AG08395 (cell line): ENCODE measurements at regions not wholly inside any gene's neighbourhood (a gene's known extent, or its start where the extent isn't known, plus 50 kb on each side); places are given as distances from the start of the nearest gene placed in this dataset.
"Not testable (repeated sequence)": the region's sequence is repeated elsewhere in the genome, so short reads cannot be mapped to it uniquely, and the experiment has no call there.

Source experiments
- DNase-seq: peaks from one replicate; pipeline ENCODE4 v3.0.0; 2012; ENCODE audit warnings: mixed read lengths, low spot score

DNA sequence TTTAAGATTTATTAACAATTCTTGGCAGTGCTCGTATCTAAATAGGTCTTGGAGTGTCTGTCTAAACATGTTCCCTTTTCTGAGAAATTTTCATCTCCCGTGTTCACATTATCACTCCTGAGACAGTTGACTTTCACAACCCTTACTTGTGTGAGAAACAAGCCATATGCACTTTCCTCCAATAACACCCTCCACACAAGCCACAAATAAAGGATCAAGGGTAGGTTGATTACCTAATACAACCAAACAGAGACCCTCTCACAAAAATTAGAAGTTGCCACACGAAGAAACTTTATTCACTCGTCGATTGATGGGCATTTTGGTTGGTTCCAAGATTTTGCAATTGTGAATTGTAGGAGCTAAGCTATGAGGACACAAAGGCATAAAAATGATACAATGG, 763.9 kb downstream of the TRAM1L1 start:
- DNase-seq: no peak

DNA sequence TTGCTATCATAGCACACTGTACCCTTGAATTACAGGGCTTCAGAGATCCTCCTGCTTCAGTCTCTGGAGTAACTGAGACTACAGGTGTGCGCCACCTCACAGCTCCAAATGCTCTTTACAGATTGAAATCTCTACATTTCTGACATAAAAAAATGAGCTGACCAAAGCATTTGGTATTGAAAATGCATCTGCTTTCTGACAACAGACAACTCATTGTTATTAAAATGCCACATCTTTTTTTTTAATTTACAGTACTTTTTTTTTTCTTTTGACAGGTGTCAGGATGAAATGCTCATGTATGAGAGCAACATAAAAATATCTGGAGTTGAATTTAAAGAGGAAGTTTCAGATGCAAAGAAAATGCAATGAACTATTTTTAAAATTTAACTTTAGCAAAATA, 764.5 kb downstream of the TRAM1L1 start:
- no peak for DNase-seq

DNA sequence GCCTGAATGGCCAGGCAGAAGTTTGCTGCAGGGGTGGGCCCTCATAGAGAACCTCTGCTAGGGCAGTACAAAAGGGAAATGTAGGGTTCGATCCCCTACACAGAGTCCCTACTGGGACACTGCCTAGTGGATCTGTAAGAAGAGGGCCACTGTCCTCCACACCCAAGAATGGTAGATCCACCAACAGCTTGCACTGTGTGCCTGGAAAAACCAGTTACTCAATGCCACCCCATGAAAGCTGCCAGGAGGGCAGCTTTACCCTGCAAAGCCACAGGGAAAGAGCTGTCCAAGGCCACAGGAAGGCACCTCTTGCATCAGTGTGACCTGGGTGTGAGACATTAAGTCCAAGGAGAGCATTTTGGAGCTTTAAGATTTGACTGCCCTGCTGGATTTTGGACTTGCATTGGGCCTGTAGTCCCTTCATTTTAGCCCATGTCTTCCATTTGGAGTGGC, 781.6 kb downstream of the TRAM1L1 start:
- DNase-seq: no peak

DNA sequence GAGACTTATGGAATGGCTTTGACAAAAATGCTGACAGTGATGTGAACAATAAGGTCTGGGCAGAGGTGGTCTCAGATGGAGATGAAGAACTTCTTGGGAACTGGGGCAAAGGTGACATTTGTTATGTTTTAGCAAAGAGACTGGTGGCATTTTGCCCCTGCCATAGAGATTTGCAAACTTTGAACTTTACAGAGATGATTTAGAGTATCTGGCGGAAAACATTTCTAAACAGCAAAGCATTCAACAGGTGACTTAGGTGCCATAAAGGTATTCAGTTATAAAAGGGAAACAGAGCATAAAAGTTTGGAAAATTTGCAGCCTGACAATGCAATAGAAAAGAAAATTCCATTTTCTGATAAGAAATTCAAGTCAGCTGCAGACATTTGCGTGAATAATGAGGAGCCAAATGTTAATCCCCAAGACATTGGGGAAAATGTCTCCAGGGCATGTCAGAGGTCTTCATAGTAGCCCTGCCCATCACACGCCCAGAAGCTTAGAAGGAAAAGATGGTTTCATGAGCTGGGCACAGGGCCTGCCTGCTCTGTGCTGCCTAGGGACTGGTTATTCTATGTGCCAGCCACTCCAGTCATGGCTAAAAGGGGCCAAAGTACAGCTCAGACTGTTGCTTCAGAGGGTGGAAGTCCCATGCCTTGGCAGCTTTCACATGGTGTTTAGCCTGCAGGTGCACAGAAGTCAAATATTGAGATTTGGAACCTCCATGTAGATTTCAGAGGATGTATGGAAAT, 782.2 kb downstream of the TRAM1L1 start:
- no peak for DNase-seq

DNA sequence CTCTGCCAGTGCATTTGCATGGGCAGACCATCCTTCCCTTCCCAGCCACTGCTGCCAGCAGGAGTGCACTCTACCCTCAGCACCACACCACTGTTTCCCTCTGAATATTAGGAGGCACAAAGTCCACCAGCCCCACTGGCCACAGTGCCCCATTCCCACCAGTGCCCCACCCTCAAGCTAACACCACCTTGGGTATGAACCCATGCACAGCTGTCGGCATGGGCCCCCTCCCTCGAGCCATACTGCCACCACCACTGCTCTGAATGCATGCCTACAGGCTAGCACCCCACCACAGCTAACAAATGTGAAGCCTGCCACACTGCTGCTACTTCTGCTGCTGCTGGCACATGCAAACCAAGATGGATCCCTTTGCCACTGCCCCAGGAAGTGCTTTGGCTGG, 810.4 kb downstream of the TRAM1L1 start:
- no peak for DNase-seq

DNA sequence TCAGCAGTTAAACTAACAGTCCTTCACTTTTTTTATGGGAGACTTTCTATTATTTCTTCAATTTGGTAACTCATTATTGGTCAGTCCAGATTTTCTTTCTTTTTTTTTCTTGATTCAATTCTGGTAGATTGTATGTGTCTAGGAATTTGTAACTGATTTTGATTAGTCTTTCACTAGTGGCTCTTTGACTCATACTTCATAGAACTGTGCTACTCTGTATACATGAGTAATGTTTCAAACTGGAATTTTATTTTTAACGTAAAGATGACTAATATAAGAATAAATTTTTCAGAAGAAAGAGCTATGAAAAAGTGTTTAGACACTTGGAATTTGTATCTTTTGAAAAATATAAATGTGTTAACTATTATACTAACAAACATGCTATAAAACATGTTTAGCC, 813.0 kb downstream of the TRAM1L1 start:
- no peak for DNase-seq

DNA sequence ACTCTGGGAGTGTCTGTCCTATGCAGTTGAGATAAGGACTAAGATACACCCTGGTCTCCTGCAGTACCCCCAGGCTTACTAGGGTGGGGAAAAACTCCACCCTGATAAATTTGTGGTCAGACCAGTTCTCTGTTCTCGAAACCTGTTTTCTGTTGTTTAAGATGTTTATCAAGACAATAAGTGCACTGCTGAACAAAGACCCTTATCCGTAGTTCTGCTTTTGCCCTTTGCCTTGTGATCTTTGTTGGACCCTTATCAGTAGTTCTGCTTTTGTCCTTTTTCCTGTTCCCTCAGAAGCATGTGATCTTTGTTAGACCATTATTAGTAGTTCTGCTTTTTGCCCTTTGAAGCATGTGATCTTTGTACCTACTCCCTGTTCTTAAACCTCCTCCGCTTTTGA, 824.4 kb downstream of the TRAM1L1 start:
- not testable (repeated sequence) for DNase-seq

DNA sequence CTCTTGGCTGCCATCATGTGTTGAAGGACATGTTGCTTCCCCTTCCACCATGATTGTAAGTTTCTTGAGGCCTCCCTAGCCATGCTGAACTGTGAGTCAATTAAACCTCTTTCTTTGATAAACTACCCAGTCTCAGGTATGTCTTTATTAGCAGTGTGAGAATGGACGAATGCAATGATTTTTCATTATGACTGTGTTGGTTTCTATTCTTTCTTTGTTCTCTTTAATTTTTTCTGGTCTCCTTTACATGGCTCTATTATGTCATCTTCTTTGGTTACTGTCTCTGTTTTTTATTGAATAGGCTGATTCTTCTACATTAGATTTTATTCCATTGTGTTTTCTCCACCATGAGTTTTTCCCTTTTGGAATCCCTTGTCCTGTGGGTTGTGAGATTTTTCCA, 840.6 kb downstream of the TRAM1L1 start:
- no peak for DNase-seq

DNA sequence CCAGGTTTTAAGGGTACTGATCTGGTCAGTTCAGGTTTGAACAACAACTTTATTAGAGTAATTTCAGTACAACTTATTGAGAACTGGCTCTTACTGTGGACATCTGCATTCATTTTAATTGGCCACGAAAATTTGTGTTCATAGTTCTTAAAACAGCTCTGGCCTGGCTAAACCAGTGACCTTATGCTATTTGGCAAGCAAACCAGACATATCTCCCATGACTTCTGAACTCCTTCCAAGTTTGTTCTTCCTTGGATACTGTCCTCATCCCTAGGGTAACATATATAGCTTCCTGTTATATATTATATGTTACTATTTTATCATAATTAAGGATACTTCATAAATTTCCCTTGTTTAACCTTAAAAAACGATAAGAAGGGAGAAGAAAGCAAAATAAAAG, 841.9 kb downstream of the TRAM1L1 start:
- DNase-seq: no peak

DNA sequence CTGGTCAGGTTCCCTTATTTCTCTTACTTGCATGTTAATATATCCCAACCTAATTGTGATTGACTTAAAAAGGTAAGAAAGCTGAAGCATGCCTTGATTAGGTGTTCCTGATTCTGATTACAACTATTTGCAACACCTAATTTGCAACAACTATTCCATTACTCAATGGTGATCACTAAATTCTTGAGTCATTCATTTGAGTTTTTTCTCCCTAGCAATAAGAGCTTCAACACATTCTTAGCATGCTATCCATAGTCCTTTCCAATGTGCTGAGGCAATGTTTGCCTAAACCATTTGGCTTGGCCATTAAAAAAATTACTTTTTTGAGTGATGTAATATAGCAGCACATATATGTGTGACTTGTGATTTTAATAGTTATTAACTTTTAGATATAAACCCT, 851.4 kb downstream of the TRAM1L1 start:
- DNase-seq: no peak

DNA sequence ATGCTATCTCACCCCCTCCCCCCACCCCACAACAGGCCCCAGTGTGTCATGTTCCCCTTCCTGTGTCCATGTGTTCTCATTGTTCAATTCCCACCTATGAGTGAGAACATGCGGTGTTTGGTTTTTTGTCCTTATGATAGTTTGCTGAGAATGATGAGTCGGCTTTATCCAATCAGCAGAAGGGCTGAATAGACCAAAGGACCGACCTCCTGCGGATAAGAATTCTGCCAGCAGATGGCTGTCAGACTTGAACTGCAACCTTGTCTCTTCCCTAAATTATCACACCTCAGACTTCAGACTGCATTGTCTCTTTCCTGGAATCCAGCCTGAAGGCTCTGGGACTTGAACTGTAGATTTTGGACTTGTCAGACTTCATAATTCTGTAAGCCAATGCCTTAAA, 853.4 kb downstream of the TRAM1L1 start:
- not testable (repeated sequence) for DNase-seq

DNA sequence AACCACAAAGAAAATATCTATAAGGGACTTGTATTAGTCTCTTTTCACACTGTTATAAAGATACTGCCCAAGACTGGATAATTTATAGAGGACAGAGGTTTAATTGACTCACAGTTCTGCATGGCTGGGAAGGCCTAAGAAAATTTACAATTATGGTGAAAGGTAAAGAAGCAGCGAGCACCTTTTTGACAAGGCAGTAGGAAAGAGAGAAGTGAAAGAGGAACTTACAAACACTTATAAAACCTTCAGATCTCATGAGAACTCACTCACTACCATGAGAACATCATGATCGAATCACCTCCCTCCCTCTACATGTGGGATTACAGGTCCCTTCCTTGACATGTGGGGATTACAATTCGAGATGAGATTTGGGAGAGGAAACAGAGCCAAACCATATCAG, 856.0 kb downstream of the TRAM1L1 start:
- DNase-seq: no peak

DNA sequence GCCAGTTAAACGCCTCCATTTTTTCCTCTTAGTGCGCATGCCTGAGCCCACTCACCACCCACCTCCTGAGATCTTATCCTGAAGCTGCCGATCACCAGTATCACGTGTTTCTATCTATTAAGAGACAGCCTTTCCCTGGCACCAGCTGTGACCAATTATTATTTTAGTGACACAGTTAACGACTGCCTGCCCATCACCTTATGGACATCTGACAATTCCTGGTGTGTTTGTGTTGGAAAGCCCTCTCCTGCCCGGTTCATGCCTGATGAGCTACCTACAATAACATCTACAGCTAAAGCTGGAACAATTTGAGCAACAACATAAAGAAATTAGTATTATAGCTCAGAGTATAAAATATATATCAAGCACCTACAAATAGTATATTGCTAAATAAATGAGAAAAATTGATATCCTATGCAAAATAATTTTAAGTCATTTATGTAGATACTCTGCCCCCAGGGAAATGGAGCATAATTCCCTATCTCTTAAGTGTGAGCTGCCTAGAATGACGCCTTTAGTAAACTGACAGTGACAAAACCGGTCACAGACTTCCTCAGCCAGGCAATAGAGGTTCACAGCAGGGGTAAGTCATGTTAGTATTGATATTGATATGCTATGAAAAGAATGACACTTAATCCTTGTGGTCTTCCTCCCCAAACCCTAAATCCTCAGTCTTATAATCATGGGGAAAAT, 862.2 kb downstream of the TRAM1L1 start:
- DNase-seq: no peak

DNA sequence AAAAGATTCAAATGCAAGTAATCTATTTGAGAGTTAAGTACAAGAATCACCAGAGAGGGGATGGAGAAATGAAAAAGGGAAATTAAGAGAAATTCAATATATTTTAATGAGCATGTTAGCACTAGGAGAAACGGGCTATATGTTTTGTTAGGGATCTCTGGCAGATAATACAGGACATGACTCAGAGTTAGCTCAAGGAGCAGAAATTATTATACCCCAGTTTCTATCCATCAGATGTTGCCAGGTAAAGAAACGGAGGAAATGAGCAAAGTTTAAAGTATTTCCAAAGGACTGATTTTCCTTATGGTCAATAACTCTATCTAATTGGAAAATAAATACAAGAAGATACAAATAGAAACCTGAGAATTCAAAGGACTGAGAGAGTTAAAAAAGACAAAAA, 867.6 kb downstream of the TRAM1L1 start:
- DNase-seq: no peak

DNA sequence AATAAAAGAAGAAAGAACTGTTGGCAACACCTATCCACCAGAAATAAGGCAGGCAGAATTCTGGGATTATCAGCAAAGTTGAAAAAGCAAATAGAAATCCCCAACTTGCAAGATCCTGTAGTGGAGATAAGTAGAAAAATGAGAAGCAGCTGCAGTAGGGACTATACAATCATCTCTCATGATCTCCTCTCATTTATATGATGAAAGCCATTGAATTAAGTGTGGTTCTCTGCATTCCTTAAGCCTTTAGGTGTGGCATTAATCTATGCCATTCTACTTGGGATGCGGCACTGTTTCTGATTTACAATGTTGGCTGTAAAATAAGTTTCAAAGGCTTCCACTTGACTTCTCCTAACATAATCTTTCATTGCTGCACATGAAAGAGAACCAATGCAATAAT, 869.8 kb downstream of the TRAM1L1 start:
- DNase-seq: peak; percentile 1

DNA sequence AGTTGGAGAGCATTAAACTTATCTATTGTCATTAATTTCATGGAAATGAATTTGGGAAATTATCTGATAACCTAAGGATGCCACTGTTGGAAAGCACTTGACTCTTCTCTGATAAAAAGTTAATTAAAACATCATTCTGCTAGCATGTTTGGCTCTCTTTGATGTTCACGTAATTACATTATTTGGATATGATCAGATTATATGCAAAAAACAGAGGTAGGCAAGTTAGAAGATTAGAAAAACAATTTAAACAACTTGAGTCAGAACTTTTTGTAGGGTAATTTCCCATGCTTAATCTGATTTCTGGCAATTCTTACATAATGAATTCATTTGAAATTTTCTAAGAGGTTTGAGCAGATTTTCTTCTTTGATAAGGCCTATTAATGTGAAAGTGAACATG, 882.9 kb downstream of the TRAM1L1 start:
- DNase-seq: no peak

DNA sequence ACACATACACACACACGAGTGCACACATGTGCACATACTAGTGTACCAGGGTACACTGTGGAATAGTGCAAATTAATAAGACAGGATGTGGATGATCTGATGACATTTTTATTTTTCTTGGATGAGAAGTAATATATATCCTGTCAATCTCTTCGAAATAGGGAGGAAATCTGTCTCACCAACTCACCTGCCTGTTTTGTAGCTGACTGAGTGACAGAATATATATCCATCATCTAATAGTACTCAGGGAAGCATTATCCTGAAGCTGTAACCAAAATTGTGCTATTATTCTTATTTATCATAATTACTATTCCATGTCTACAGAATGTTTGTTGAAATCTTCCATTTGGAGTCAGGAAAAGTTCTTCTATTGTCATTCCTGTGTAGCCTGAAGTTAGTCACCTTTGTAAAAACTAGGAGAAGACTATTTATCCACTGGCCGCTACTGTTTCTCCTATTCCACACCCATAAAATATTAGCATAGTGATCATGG, 888.0 kb downstream of the TRAM1L1 start:
- DNase-seq: no peak

DNA sequence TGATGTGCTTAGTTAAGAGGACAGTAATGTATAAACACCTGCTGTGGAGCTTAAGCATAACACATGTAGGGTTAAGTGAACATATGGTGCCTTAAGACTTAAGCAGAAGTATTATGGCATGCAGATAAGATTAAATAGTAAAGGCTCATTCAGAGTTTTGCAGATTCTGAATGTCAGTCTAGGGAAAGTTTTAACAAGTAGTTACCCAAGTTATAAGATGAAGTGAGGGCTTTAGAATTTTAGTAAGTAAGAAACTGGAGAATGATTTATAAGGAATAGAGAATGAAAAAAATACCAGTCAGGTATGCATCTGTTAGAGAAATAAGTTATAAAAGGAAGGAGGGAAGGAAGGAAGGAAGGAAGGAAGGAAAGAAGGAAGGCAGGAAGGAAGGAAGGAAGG, 902.1 kb downstream of the TRAM1L1 start:
- no peak for DNase-seq

DNA sequence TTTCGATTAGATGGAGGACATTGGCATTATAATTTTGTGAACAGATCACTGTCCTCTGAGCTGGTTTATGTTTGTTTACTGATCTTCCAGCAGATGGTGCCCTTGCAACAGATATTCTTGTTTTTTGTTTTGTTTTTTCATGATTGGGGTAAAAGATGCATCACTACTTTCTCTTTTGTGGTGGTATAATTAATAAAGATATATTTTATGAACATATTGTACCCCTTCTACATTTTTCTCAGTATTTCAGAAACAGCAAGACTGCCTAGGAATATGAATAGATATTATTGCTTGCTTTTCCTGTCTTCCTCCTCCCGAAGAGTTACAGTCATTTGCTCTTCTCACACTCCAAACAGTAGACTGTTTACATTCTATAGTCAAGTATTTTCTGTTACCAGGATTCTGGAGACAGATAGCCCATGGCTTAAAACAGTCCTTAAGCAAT, 905.2 kb downstream of the TRAM1L1 start:
- no peak for DNase-seq

DNA sequence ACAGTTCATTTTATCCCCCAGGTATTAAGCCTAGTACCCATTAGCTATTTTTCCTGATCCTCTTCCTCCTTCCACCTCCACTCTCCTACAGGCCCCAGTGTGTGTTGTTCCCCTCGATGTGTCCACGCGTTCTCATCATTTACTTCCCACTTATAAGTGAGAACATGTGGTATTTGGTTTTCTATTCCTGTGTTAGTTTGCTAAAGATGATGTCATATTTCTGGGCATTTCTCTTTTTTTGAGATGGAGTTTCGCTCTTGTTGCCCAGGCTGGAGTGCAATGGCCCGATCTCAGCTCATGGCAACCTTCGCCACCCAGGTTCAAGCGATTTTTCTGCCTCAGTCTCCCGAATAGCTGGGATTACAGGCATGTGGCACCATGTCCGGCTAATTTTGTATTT, 934.0 kb downstream of the TRAM1L1 start:
- not testable (repeated sequence) for DNase-seq

DNA sequence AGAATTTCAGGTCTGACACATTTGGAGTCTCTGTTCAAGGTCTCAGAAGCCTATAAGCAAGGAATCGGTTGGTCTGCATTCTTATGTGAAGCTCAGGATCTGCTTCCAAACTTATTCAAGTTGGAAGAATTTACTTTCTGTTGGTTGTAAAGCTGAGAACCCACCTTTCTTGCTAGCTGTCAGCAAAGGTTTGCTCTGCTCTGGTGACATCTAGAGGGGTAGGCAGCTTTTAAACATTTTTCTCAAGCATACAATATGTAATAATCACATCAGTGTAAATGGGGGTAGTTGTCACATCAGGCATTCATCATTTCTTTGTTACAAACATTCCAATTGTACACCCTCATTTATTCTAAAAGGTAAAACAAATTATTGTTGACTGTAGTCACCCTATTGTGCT, 935.2 kb downstream of the TRAM1L1 start:
- no peak for DNase-seq

DNA sequence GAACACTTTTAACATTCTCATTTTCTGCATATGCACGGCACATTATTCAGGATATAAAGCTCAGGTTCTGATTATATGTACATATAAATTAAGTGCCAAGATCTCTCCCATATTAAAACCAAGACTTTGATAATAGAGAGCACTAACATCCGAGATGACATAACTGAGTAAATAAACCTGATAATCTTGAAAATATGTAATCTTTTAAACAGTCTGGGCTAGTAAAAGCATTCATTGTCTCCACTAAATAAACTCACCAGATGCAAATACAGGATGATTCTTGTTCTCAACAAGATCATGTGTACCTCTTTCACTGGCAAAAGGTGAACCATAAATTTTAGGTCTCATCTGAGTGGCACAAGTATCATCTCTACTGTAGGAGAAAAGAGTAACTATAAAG, 942.2 kb downstream of the TRAM1L1 start:
- no peak for DNase-seq

DNA sequence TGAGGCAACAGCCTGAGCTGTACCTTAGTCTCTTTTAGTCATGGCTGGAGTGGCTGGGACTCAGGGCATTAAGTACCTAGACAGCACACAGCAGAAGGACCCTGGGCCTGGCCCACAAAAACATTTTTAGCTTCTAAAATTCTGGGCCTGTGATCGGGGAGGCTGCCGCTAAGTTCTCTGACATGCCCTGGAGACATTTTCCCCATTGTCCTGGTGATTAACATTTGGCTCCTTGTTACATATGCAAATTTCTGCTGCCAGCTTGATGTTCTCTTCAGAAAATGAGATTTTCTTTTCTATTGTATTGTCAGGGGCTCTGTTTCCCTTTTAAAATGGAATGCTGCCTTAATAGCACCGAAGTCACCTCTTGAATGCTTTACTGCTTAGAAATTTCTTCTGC, 952.4 kb downstream of the TRAM1L1 start:
- DNase-seq: no peak

DNA sequence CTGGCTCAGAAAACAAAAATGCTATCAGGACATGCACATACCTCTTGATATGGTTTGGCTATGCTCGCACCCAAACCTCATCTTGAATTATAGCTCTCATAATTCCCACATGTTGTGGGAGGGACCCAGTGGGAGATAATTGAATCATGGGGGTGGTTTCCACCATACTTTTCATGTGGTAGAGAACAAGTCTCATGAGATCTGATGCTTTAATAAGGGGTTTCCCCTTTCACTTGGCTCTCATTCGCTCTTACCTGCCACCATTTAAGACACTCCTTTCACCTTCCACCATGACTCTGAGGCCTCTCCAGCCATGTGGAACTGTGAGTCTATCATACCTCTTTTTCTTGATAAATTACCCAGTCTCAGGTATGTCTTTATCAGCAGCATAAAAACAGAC, 958.6 kb downstream of the TRAM1L1 start:
- no peak for DNase-seq
